ENCODE measurements at regions not wholly inside any gene's neighbourhood (a gene's known extent, or its start where the extent isn't known, plus 50 kb on each side); places are given as distances from the start of the nearest gene placed in this dataset.

DNA sequence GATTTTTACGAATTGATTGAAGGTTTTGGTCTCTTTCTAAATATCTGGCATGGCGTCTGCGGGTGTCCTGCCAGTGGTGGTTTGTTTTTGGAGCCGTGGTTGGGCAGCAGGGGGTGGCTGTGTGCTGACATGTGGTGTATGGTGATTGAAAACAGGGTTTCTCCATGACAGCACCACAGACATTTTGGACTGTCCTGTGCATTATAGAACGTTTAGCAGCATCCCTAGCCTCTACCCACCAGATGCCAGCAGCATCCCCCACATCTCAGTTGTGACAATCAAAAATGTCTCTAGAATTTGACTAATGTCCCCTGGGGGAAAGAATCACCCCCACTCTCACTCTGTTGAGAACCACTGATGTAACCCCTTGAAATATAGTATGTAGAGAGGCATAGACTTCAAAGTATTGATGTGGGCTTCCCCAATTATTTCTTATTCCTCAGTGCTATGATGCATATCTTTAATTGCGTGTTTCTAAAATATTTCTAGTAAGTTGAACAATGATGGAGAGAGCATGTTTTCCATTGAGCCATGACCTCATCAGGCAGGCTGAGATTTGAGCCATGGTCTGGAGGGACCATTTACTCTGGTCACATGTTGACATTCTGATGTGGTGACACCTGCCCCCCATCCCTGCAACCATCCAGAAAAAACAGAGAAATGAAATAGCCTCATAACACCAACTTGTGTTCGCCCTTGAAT is 77.4 kb upstream of the MID1 start:
- TF ChIP-seq, protein P1, sequence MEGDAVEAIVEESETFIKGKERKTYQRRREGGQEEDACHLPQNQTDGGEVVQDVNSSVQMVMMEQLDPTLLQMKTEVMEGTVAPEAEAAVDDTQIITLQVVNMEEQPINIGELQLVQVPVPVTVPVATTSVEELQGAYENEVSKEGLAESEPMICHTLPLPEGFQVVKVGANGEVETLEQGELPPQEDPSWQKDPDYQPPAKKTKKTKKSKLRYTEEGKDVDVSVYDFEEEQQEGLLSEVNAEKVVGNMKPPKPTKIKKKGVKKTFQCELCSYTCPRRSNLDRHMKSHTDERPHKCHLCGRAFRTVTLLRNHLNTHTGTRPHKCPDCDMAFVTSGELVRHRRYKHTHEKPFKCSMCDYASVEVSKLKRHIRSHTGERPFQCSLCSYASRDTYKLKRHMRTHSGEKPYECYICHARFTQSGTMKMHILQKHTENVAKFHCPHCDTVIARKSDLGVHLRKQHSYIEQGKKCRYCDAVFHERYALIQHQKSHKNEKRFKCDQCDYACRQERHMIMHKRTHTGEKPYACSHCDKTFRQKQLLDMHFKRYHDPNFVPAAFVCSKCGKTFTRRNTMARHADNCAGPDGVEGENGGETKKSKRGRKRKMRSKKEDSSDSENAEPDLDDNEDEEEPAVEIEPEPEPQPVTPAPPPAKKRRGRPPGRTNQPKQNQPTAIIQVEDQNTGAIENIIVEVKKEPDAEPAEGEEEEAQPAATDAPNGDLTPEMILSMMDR (IDR thresholded peaks at IDR 0.05) = no peak
- TF ChIP-seq EZH2 (IDR thresholded peaks at IDR 0.05) = no peak

Measured in neural progenitor cell (in vitro differentiated cells).